Kidney (tissue), 13 donors: ENCODE measurements at regions not wholly inside any gene's neighbourhood (a gene's known extent, or its start where the extent isn't known, plus 50 kb on each side); places are given as distances from the start of the nearest gene placed in this dataset.

Experiments
- DNase-seq, 5 donors: peaks; one replicate each; pipeline ENCODE4 v3.0.0-alpha.2; 2013 to 2020
- FAIRE-seq: peaks from 2 replicates; lab custom pipeline; 2012; peaks lifted over from hg19 to GRCh38; lab: Jason Lieb, UNC
- H3K27ac ChIP-seq, 2 donors: one replicate each; pipeline ENCODE4 v1.7.0; 2013; ENCODE audit warnings: low read depth in 2 of 2, low read length in 2 of 2, inconsistent platforms in 1 of 2
- H3K27me3 ChIP-seq: one replicate; pipeline ENCODE4 v1.7.1; 2013; ENCODE audit warnings: low read length, inconsistent platforms; ENCODE audit not compliant: control insufficient read depth, insufficient read depth
- H3K36me3 ChIP-seq, 3 donors: one replicate each; pipeline versions ENCODE4 v1.7.0 to v1.7.1; 2013; ENCODE audit warnings: low read length in 3 of 3, control low read depth in 1 of 3, inconsistent platforms in 1 of 3; ENCODE audit not compliant: insufficient read depth in 3 of 3, control insufficient read depth in 2 of 3
- H3K4me1 ChIP-seq, 3 donors: one replicate each; pipeline versions ENCODE4 v1.7.0 to v1.7.1; 2013; ENCODE audit warnings: low read length in 3 of 3, inconsistent platforms in 1 of 3, low read depth in 1 of 3; ENCODE audit not compliant: control insufficient read depth in 2 of 3, insufficient read depth in 2 of 3
- H3K4me3 ChIP-seq, 3 donors: one replicate each; pipeline versions ENCODE4 v1.7.0 to v1.8.1; 2013; ENCODE audit warnings: low read length in 3 of 3, control low read depth in 1 of 3, inconsistent platforms in 1 of 3
- H3K9ac ChIP-seq, 3 donors: one replicate each; pipeline versions ENCODE4 v1.7.0 to v1.7.1; 2013; ENCODE audit warnings: low read length in 3 of 3, control low read depth in 1 of 3, inconsistent platforms in 1 of 3
- H3K9me3 ChIP-seq, 3 donors: one replicate each; pipeline versions ENCODE4 v1.7.0 to v1.7.1; 2013; ENCODE audit warnings: low read length in 3 of 3, control low read depth in 1 of 3, inconsistent platforms in 1 of 3; ENCODE audit not compliant: control insufficient read depth in 2 of 3, insufficient read depth in 1 of 3
- intact Hi-C: fragments of 100-400 bp; cut with DNase I; formaldehyde crosslinking; loops from one replicate; pipeline ENCODE4 v1.11.1; 2022
- TF ChIP-seq, protein P1 (sequence below): IDR thresholded peaks from 3 replicates; pipeline ENCODE4 v1.5.1; 2012; ENCODE audit warnings: mild to moderate bottlenecking, moderate library complexity, borderline replicate concordance; ENCODE audit not compliant: insufficient read depth; ENCODE audit errors: extremely low read depth
- donor health status: control.
- donor health status: control.
- donor health status: control.
- donor health status: control.
- donor health status: control.
- donor health status: DM: yes; HTN: yes; CAD: no.
- donor health status: Normal renal cell carcinoma (clear cell type).

DNA sequence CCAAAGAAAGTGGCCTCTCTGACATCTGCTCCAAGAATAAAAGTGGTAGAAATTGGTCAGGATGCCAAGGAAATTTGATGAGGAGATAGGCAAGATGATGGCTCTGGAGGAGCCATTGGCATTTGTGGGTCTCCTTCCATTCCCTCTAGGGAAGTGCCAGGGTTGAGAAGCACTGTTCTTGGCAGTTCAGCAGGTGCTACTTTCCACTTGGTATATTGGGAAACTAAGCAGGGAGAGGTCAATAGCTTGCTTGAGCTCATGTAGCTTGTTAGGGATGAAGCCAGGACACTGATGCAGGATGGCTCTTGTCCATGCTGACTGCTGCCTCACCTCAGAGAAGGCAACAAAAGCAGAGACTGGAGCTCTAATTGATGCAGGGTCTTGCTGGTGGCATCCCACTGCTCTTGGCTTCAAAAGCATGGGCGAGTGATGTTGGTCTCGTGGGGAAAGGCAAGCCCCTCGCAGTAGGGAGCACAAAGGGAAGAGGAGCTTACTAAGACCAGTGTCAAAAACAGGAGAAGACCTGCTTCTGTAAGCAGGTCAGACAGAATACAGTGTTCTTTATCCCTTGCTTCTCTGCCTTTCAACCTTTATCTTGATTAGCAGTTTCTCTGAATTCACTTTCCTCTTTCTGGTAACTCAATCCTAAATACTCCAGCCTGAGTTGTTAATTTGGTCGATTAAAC is 73.1 kb upstream of the RIPOR2 start:
- no peaks in the 10 kb centered on the region for H3K36me3 ChIP-seq
- no peaks in the 10 kb centered on the region for H3K9me3 ChIP-seq
- no peak overlapping the region for H3K9ac ChIP-seq
- DNase-seq: no peak
- peaks cover 0 to 2% (median 0%) of the 10 kb centered on the region in 3 donors for H3K4me1 ChIP-seq
- no peak for FAIRE-seq
- intact Hi-C loops: no loop called here
- H3K27me3 ChIP-seq: no peaks in the 10 kb centered on the region
- no peak overlapping the region for H3K4me3 ChIP-seq
- no peak overlapping the region for H3K27ac ChIP-seq
- TF ChIP-seq, protein P1, sequence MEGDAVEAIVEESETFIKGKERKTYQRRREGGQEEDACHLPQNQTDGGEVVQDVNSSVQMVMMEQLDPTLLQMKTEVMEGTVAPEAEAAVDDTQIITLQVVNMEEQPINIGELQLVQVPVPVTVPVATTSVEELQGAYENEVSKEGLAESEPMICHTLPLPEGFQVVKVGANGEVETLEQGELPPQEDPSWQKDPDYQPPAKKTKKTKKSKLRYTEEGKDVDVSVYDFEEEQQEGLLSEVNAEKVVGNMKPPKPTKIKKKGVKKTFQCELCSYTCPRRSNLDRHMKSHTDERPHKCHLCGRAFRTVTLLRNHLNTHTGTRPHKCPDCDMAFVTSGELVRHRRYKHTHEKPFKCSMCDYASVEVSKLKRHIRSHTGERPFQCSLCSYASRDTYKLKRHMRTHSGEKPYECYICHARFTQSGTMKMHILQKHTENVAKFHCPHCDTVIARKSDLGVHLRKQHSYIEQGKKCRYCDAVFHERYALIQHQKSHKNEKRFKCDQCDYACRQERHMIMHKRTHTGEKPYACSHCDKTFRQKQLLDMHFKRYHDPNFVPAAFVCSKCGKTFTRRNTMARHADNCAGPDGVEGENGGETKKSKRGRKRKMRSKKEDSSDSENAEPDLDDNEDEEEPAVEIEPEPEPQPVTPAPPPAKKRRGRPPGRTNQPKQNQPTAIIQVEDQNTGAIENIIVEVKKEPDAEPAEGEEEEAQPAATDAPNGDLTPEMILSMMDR: no peak

DNA sequence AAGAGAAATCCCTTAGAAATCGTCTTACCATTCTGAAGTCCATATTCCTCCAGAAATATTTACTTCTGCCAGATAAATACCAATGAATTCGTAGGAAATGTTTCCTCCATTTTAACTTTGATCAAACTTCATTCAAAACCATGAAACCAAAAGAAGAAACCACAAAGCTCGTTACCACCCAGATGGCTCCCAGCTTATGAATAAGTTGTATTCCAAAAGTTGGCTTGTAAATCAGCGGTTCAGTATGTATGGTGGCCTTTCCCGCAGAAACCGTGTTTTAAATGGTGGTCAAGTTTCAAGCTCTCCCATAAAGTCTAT is 73.6 kb upstream of the RIPOR2 start:
- TF ChIP-seq, protein P1: no peak
- no peak for FAIRE-seq
- H3K4me1 ChIP-seq: peaks cover 0 to 2% (median 0%) of the 10 kb centered on the region in 3 donors
- no peaks in the 10 kb centered on the region for H3K36me3 ChIP-seq
- H3K27ac ChIP-seq: no peak overlapping the region
- no peak for DNase-seq
- no peak overlapping the region for H3K4me3 ChIP-seq
- no peaks in the 10 kb centered on the region for H3K27me3 ChIP-seq
- intact Hi-C loops: no loop called here
- H3K9me3 ChIP-seq: no peaks in the 10 kb centered on the region
- no peak overlapping the region for H3K9ac ChIP-seq

DNA sequence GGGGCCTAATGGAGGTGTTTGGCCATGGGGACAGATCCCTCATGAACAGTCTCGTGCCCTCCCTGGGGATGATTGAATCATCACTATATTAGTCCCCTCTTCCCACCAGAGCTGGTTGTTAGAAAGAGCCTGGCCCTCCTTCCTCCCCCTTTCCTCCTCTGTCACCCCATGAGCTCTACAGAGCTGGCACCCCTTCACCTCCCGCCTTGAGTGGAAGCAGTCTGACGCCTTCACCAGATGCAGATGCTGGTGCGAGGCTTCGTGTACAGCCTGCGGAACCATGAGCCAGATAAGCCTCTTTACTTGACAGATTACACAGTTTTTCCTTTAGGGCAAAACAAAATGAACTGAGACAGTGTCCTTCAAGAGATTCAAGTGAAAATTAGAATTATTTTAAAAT is 74.4 kb upstream of the RIPOR2 start:
- no peak for FAIRE-seq

More for the DNA sequence above, 74.4 kb upstream of the RIPOR2 start:
- DNase-seq: no peak
- intact Hi-C loops: no loop called here
- H3K27ac ChIP-seq: no peak overlapping the region
- H3K9ac ChIP-seq: no peak overlapping the region
- peaks cover 0 to 2% (median 0%) of the 10 kb centered on the region in 3 donors for H3K4me1 ChIP-seq
- TF ChIP-seq, protein P1: no peak
- no peak overlapping the region for H3K4me3 ChIP-seq
- H3K27me3 ChIP-seq: no peaks in the 10 kb centered on the region
- no peaks in the 10 kb centered on the region for H3K9me3 ChIP-seq
- H3K36me3 ChIP-seq: no peaks in the 10 kb centered on the region
